SK-N-SH (cell line): ENCODE measurements at regions not wholly inside any gene's neighbourhood (a gene's known extent, or its start where the extent isn't known, plus 50 kb on each side); places are given as distances from the start of the nearest gene placed in this dataset.
A peak's percentile ranks its signal among the peaks of the same experiment; 100 is the strongest.
"Not testable (repeated sequence)": the region's sequence is repeated elsewhere in the genome, so short reads cannot be mapped to it uniquely, and the experiment has no call there.

Experiments used
- CTCF ChIA-PET: fragments of 300-600, 350-600 bp; formaldehyde crosslinking; extraction: SDS; loops from one replicate; lab custom pipeline; 2021; lab: Yijun Ruan, JAX
- POLR2A ChIA-PET: fragments of 350-600 bp; sonication (Branson Sonifier 250); formaldehyde crosslinking; extraction: SDS; loops from one replicate; lab custom pipeline; 2020; ENCODE audit warnings: antibody characterized with exemption, inconsistent platforms; lab: Yijun Ruan, JAX
- DNase-seq: peaks from one replicate; pipeline ENCODE4 v3.0.0; 2012
- H2AFZ ChIP-seq: fragments of 200-600 bp; sonication (generic); 2 replicates; pipeline ENCODE4 v1.8.1; 2016; ENCODE audit warnings: antibody characterized with exemption, mild to moderate bottlenecking, low read depth
- H3F3A ChIP-seq: fragments of 200-600 bp; sonication (generic); replicated peaks from 2 replicates; pipeline ENCODE3; 2016; ENCODE audit warnings: antibody characterized with exemption, mild to moderate bottlenecking; ENCODE audit not compliant: insufficient read depth
- H3K27ac ChIP-seq, 2 experiments: fragments of 200-500 bp in 1 of 2; fragments of 200-600 bp in 1 of 2; sonication (Bioruptor generic) in 1 of 2; sonication (generic), shearing (Covaris generic) in 1 of 2; 2 replicates each; pipeline versions ENCODE4 v1.5.1 to v1.6.1; 2014 to 2016; ENCODE audit warnings: low read depth in 2 of 2, inconsistent platforms in 1 of 2, low read length in 1 of 2, mild to moderate bottlenecking in 1 of 2, mixed read lengths in 1 of 2
- H3K27me3 ChIP-seq: fragments of 200-600 bp; sonication (generic), shearing (Covaris generic); 2 replicates; pipeline ENCODE4 v1.6.1; 2016; ENCODE audit warnings: mixed run types; ENCODE audit not compliant: insufficient read depth
- H3K36me3 ChIP-seq, 2 experiments: fragments of 200-500 bp in 1 of 2; fragments of 200-600 bp in 1 of 2; sonication (Bioruptor generic) in 1 of 2; sonication (generic) in 1 of 2; replicated peaks in 1 of 2; 2 replicates each; pipeline versions ENCODE3 to v1.5.1; 2014 to 2016; ENCODE audit warnings: low read length in 1 of 2, mild to moderate bottlenecking in 1 of 2; ENCODE audit not compliant: insufficient read depth in 2 of 2, control insufficient read depth in 1 of 2
- H3K4me1 ChIP-seq, 2 experiments: fragments of 200-500 bp in 1 of 2; fragments of 200-600 bp in 1 of 2; sonication (Bioruptor generic) in 1 of 2; sonication (generic), shearing (Covaris generic) in 1 of 2; 2 replicates each; pipeline versions ENCODE4 v1.5.1 to v1.6.1; 2014 to 2016; ENCODE audit warnings: low read depth in 1 of 2, low read length in 1 of 2, mixed run types in 1 of 2; ENCODE audit not compliant: insufficient read depth in 2 of 2, control insufficient read depth in 1 of 2
- H3K4me2 ChIP-seq: fragments of 200-600 bp; sonication (generic), shearing (Covaris generic); 2 replicates; pipeline ENCODE4 v1.6.1; 2017; ENCODE audit warnings: mixed run types
- H3K4me3 ChIP-seq, 2 experiments: fragments of 200-500 bp in 1 of 2; fragments of 200-600 bp in 1 of 2; sonication (Bioruptor generic) in 1 of 2; sonication (generic), shearing (Covaris generic) in 1 of 2; 2 replicates each; pipeline versions ENCODE4 v1.5.1 to v1.8.1; 2014 to 2016; ENCODE audit warnings: low read depth in 2 of 2, inconsistent platforms in 1 of 2, low read length in 1 of 2, mild to moderate bottlenecking in 1 of 2, mixed read lengths in 1 of 2, moderate library complexity in 1 of 2
- H3K79me2 ChIP-seq: fragments of 200-600 bp; sonication (generic); 2 replicates; pipeline ENCODE4 v1.8.1; 2017; ENCODE audit warnings: mild to moderate bottlenecking; ENCODE audit not compliant: insufficient read depth
- H3K9ac ChIP-seq: fragments of 200-600 bp; sonication (generic); 2 replicates; pipeline ENCODE4 v1.6.1; 2017; ENCODE audit warnings: mixed run types
- H3K9me2 ChIP-seq: fragments of 200-600 bp; sonication (generic); 2 replicates; pipeline ENCODE4 v1.6.1; 2017; ENCODE audit warnings: mixed run types
- H3K9me3 ChIP-seq: fragments of 200-600 bp; sonication (generic); 2 replicates; pipeline ENCODE4 v1.6.1; 2017; ENCODE audit warnings: mixed run types, mild to moderate bottlenecking, moderate library complexity
- H4K20me1 ChIP-seq: fragments of 200-600 bp; sonication (generic); 2 replicates; pipeline ENCODE4 v1.6.1; 2017; ENCODE audit warnings: mild to moderate bottlenecking, mixed run types; ENCODE audit not compliant: insufficient read depth
- CTCF ChIP-seq: fragments of 200-600 bp; sonication (generic); IDR thresholded peaks from 2 replicates; pipeline ENCODE4 v1.6.1; 2017; ENCODE audit warnings: antibody characterized with exemption, mild to moderate bottlenecking, moderate library complexity
- RAD21 ChIP-seq: IDR thresholded peaks from 2 replicates; pipeline ENCODE4 v1.6.1; 2012; ENCODE audit warnings: mild to moderate bottlenecking, low read length
- SMC3 ChIP-seq: IDR thresholded peaks from 2 replicates; pipeline ENCODE4 v1.6.1; 2012; ENCODE audit warnings: low read depth, low read length, improper control_type of control experiment
- WGBS: methylation state at CpG from one replicate; pipeline ENCODE4 v1.1.6; 2017; ENCODE audit warnings: low lambda C conversion rate; 5-methylcytosine and 5-hydroxymethylcytosine counted together

GRCh38 chr9:42463981-42464380 lies 280.5 kb downstream of the SPATA31A6 start:
- H3K9me3 ChIP-seq, H3K9me2 ChIP-seq, H3K4me2 ChIP-seq, H3F3A ChIP-seq, DNase-seq, POLR2A ChIA-PET, H3K4me1 ChIP-seq, H4K20me1 ChIP-seq, CTCF ChIA-PET, H3K9ac ChIP-seq, H3K79me2 ChIP-seq, H3K27ac ChIP-seq, H3K27me3 ChIP-seq, H2AFZ ChIP-seq, H3K36me3 ChIP-seq, H3K4me3 ChIP-seq: not testable (repeated sequence)
- WGBS, result 36% methylated on average over 3 of the region's 3 CpGs

GRCh38 chr9:42470577-42470976 lies 287.1 kb downstream of the SPATA31A6 start:
- H3K4me2 ChIP-seq, H3K36me3 ChIP-seq, H3K27ac ChIP-seq, H3K27me3 ChIP-seq, H3K4me3 ChIP-seq, CTCF ChIA-PET, H3K9me3 ChIP-seq, H4K20me1 ChIP-seq, H3K9me2 ChIP-seq, H3K9ac ChIP-seq, H3K4me1 ChIP-seq, H3F3A ChIP-seq, POLR2A ChIA-PET, H2AFZ ChIP-seq, H3K79me2 ChIP-seq: not testable (repeated sequence)
- WGBS, result 0% methylated on average over 3 of the region's 3 CpGs
- TF ChIP-seq CTCF, result peak; percentile 56
- TF ChIP-seq RAD21, result peak; percentile 67
- peak; percentile 69 for TF ChIP-seq SMC3
- peak; percentile 18 for DNase-seq

GRCh38 chr9:42490989-42491388 lies 307.5 kb downstream of the SPATA31A6 start:
- DNase-seq, H3F3A ChIP-seq, H3K36me3 ChIP-seq, H3K4me2 ChIP-seq, H3K4me1 ChIP-seq, H2AFZ ChIP-seq, H4K20me1 ChIP-seq, H3K9me2 ChIP-seq, H3K27ac ChIP-seq, POLR2A ChIA-PET, CTCF ChIA-PET, H3K4me3 ChIP-seq, H3K79me2 ChIP-seq, H3K9me3 ChIP-seq, H3K9ac ChIP-seq: not testable (repeated sequence)
- H3K27me3 ChIP-seq, result peaks cover 23% of the 10 kb centered on the region; the same call in 1 of the 2 replicates
- WGBS, result 8% methylated on average over 1 of the region's 2 CpGs

DNA sequence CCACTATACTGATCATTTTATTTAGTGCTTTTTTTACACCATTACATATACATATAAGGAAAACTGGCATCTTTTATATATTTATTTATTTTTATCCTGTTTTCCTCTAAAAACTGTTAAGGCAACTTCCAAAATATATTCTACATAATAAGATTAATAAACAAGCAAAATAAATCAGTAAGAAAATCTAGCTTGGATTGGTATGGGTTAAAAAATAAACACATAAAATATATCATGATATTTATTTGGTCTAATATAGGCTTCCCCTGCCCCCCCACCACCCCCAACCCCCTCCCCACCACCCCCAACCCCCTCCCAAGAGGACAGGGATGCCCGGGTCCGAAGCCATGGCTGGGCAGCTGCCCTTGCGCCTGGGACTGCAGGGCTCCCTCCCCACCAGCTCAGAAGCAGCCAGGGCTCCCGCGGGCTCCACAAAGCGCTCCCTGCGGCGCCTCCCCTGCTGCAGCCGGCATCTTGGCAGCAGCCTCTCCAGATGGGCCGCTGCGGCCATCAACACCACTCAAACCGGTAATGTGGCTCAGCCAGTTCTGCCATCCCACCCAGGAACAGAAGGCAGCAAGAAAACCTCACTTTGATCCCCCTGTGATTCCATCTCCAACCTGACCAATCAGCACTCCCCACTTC lies 319.3 kb downstream of the SPATA31A6 start:
- H3F3A ChIP-seq, H2AFZ ChIP-seq, H3K9me2 ChIP-seq, H3K9ac ChIP-seq, H4K20me1 ChIP-seq, H3K4me1 ChIP-seq, H3K4me3 ChIP-seq, H3K27ac ChIP-seq, POLR2A ChIA-PET, H3K36me3 ChIP-seq, CTCF ChIA-PET, H3K9me3 ChIP-seq, H3K79me2 ChIP-seq: not testable (repeated sequence)
- 48% methylated on average over 12 of the region's 12 CpGs for WGBS
- DNase-seq, result peak; percentile 16
- H3K27me3 ChIP-seq, result peaks cover 22% of the 10 kb centered on the region; the same call in 1 of the 2 replicates
- H3K4me2 ChIP-seq, result peak overlapping the region; percentile 19; the same call in 1 of the 2 replicates

- CTCF ChIA-PET, H3K36me3 ChIP-seq, POLR2A ChIA-PET, H3K4me2 ChIP-seq, H3K9me3 ChIP-seq, H2AFZ ChIP-seq, H4K20me1 ChIP-seq, H3K4me1 ChIP-seq, H3F3A ChIP-seq, H3K4me3 ChIP-seq, H3K9ac ChIP-seq, H3K79me2 ChIP-seq, H3K27ac ChIP-seq, DNase-seq, H3K9me2 ChIP-seq: not testable (repeated sequence)
- WGBS, result 10% methylated on average over 2 of the region's 2 CpGs
- peaks cover 13% of the 10 kb centered on the region; the same call in 1 of the 2 replicates for H3K27me3 ChIP-seq
These were observed 324.7 kb downstream of the SPATA31A6 start for GRCh38 chr9:42508111-42508510.

GRCh38 chr9:42513535-42513934 lies 330.1 kb downstream of the SPATA31A6 start:
- H3K9me3 ChIP-seq, H4K20me1 ChIP-seq, H3K27ac ChIP-seq, H2AFZ ChIP-seq, POLR2A ChIA-PET, CTCF ChIA-PET, H3K4me2 ChIP-seq, H3K9me2 ChIP-seq, H3K36me3 ChIP-seq, H3K4me3 ChIP-seq, H3K9ac ChIP-seq, H3F3A ChIP-seq, H3K27me3 ChIP-seq, DNase-seq, H3K79me2 ChIP-seq, H3K4me1 ChIP-seq: not testable (repeated sequence)
- no CpG with 5 or more reads among the region's 2 CpGs for WGBS
